OCI-LY7 (cell line): ENCODE measurements at regions not wholly inside any gene's neighbourhood (a gene's known extent, or its start where the extent isn't known, plus 50 kb on each side); places are given as distances from the start of the nearest gene placed in this dataset.

Experiments used
- BruUV-seq: library from RNA; stranded (reverse); fragments of 400-500 nt; replicated peaks from 2 replicates; lab custom pipeline; 2021; lab: Mats Ljungman, UMichigan
- CTCF ChIA-PET: fragments of 300-600 bp; sonication (Branson Sonifier 250); formaldehyde crosslinking; loops from one replicate; lab custom pipeline; 2022; ENCODE audit warnings: antibody characterized with exemption; ENCODE audit not compliant: unreplicated experiment; lab: Charles Lee
- POLR2A ChIA-PET: fragments of 300-600 bp; sonication (Branson Sonifier 250); formaldehyde crosslinking; loops from one replicate; lab custom pipeline; 2022; ENCODE audit warnings: antibody characterized with exemption; lab: Charles Lee
- DNase-seq: peaks from one replicate; pipeline ENCODE4 v3.0.0-alpha.2; 2015; ENCODE audit warnings: low spot score
- H2AFZ ChIP-seq: fragments of 200-600 bp; sonication (generic), shearing (Covaris generic); 2 replicates; pipeline ENCODE4 v1.6.1; 2014; ENCODE audit warnings: mild to moderate bottlenecking, antibody characterized with exemption, low read length, moderate library complexity
- H3K27ac ChIP-seq: fragments of 200-600 bp; sonication (generic); 2 replicates; pipeline ENCODE4 v1.5.1; 2014; ENCODE audit warnings: mixed run types, low read depth, mild to moderate bottlenecking, moderate library complexity, low read length, inconsistent platforms; ENCODE audit not compliant: poor library complexity, severe bottlenecking
- H3K36me3 ChIP-seq: fragments of 200-600 bp; sonication (generic); 2 replicates; pipeline ENCODE4 v1.6.1; 2014; ENCODE audit warnings: mild to moderate bottlenecking, antibody characterized with exemption, low read length, moderate library complexity, mixed read lengths; ENCODE audit not compliant: insufficient read depth
- H3K4me1 ChIP-seq: fragments of 200-600 bp; sonication (generic); 2 replicates; pipeline ENCODE4 v1.5.1; 2014; ENCODE audit warnings: mild to moderate bottlenecking, low read length; ENCODE audit not compliant: insufficient read depth, poor library complexity, severe bottlenecking
- H3K4me2 ChIP-seq: fragments of 200-600 bp; sonication (generic); 2 replicates; pipeline ENCODE4 v1.6.1; 2014; ENCODE audit warnings: mild to moderate bottlenecking, low read length
- H3K4me3 ChIP-seq: fragments of 200-600 bp; sonication (generic); 2 replicates; pipeline ENCODE4 v1.5.1; 2014; ENCODE audit warnings: mild to moderate bottlenecking, low read depth, low read length; ENCODE audit not compliant: poor library complexity, severe bottlenecking
- H3K79me2 ChIP-seq: fragments of 200-600 bp; sonication (generic); 2 replicates; pipeline ENCODE4 v1.6.1; 2016; ENCODE audit warnings: low read depth, mild to moderate bottlenecking, low read length, moderate library complexity, mixed read lengths; ENCODE audit not compliant: insufficient read depth
- H3K9me2 ChIP-seq: fragments of 200-600 bp; sonication (generic); 2 replicates; pipeline ENCODE4 v1.6.1; 2016; ENCODE audit warnings: mild to moderate bottlenecking, low read length, mixed read lengths; ENCODE audit not compliant: insufficient read depth
- H3K9me3 ChIP-seq: fragments of 200-600 bp; sonication (generic); 2 replicates; pipeline ENCODE4 v1.6.1; 2014; ENCODE audit warnings: mild to moderate bottlenecking, mixed run types, low read length, mixed read lengths
- H4K20me1 ChIP-seq: fragments of 200-600 bp; sonication (generic); 2 replicates; pipeline ENCODE4 v1.6.1; 2014; ENCODE audit warnings: mild to moderate bottlenecking, antibody characterized with exemption, low read length, moderate library complexity, mixed read lengths; ENCODE audit not compliant: insufficient read depth
- EZH2phosphoT487 ChIP-seq: fragments of 200-600 bp; sonication (generic); IDR thresholded peaks from 2 replicates; pipeline ENCODE4 v1.6.1; 2018; ENCODE audit warnings: low read depth, borderline replicate concordance, mild to moderate bottlenecking, mixed run types, antibody characterized with exemption, low read length, moderate library complexity, mixed read lengths
- intact Hi-C: fragments of 100-400 bp; cut with micrococcal nuclease; formaldehyde crosslinking; loops from one replicate; pipeline ENCODE4 v1.10.0; 2022; ENCODE audit not compliant: unreplicated experiment
- TF ChIP-seq, protein P1 (sequence below): fragments of 200-600 bp; sonication (generic); conservative IDR thresholded peaks from 2 replicates; pipeline ENCODE4 v1.5.1; 2014; ENCODE audit warnings: mild to moderate bottlenecking, antibody characterized with exemption, low read length, moderate library complexity, mixed read lengths

DNA sequence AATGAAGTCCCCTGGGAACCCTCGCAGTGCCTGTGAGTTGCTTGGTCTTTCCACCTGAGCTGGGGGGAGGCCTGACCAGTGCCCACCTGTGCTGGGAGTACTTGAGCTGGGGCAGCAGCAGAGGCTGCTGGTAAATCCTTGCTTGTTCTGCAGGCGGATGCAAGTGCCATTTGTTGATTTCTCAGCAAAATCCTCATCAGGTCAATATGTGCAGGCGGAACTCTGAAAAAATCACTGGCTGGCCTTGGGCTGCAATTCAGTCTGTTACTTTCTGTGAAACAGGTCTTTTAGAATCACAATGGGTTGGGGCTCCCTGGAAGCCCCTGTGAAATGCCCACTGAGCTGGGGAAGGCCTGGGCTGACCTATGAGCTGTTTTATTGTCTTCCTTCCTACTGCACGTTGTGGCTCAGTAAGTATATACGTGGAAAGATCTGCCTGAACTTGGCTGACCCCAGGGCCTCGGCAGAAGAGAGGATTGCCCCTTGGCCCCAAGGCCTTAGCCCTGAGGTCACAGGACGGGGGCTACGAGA, 182.0 kb upstream of the RGMA start:
- H3K36me3 ChIP-seq = no peaks in the 10 kb centered on the region
- CTCF ChIA-PET = no interaction called here

DNA sequence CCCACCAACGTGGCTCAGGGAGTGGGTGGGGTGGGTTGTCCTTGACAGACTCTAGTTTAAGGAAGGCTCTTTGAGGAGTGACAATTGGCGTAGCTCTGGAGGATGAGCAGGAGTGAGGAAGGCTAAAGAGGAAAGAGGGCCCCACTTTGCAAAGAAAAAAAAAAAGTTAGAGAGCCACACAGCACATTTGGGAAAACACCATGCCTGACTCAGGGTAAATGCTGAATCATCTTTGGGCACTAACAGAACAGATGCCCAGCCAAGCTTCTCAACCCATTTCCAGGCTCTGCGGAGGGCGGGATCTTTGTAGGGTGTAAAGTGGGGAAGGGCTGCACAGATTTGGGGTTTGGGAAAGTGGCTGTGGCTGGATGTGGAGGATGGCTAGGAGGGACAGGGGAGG, 179.1 kb upstream of the RGMA start:
- no peaks in the 10 kb centered on the region for H3K79me2 ChIP-seq
- BruUV-seq = no TSS peak
- H3K27ac ChIP-seq = no peak overlapping the region
- H3K4me1 ChIP-seq = no peaks in the 10 kb centered on the region
- no peaks in the 10 kb centered on the region for H4K20me1 ChIP-seq
- ChIA-PET CTCF (no interaction called here), POLR2A (no interaction called here)
- DNase-seq = no peak
- H3K4me2 ChIP-seq = no peak overlapping the region
- no peak overlapping the region for H3K4me3 ChIP-seq
- no peak overlapping the region for H2AFZ ChIP-seq
- no peaks in the 10 kb centered on the region for H3K9me3 ChIP-seq
- TF ChIP-seq EZH2phosphoT487 = no peak
- TF ChIP-seq, protein P1, sequence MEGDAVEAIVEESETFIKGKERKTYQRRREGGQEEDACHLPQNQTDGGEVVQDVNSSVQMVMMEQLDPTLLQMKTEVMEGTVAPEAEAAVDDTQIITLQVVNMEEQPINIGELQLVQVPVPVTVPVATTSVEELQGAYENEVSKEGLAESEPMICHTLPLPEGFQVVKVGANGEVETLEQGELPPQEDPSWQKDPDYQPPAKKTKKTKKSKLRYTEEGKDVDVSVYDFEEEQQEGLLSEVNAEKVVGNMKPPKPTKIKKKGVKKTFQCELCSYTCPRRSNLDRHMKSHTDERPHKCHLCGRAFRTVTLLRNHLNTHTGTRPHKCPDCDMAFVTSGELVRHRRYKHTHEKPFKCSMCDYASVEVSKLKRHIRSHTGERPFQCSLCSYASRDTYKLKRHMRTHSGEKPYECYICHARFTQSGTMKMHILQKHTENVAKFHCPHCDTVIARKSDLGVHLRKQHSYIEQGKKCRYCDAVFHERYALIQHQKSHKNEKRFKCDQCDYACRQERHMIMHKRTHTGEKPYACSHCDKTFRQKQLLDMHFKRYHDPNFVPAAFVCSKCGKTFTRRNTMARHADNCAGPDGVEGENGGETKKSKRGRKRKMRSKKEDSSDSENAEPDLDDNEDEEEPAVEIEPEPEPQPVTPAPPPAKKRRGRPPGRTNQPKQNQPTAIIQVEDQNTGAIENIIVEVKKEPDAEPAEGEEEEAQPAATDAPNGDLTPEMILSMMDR = no peak
- intact Hi-C loops = no loop called here
- H3K36me3 ChIP-seq = no peaks in the 10 kb centered on the region
- H3K9me2 ChIP-seq = no peaks in the 10 kb centered on the region

More for the DNA sequence above, 182.0 kb upstream of the RGMA start:
- no peak for TF ChIP-seq EZH2phosphoT487
- TF ChIP-seq, protein P1 = no peak
- no peak overlapping the region for H3K27ac ChIP-seq
- H2AFZ ChIP-seq = no peak overlapping the region
- no peak overlapping the region for H3K4me2 ChIP-seq
- no peak overlapping the region for H3K4me3 ChIP-seq
- H3K4me1 ChIP-seq = no peaks in the 10 kb centered on the region
- no peaks in the 10 kb centered on the region for H3K9me3 ChIP-seq
- H3K9me2 ChIP-seq = no peaks in the 10 kb centered on the region
- DNase-seq = no peak
- no peaks in the 10 kb centered on the region for H4K20me1 ChIP-seq
- BruUV-seq = no TSS peak
- no peaks in the 10 kb centered on the region for H3K79me2 ChIP-seq
- POLR2A ChIA-PET = interaction anchor here (0.7 kb wide), 2 partner anchors 395 to 1831 kb away, joined by 3 to 4 read pairs; no protein-coding TSS in a partner anchor
- intact Hi-C loops = no loop called here

DNA sequence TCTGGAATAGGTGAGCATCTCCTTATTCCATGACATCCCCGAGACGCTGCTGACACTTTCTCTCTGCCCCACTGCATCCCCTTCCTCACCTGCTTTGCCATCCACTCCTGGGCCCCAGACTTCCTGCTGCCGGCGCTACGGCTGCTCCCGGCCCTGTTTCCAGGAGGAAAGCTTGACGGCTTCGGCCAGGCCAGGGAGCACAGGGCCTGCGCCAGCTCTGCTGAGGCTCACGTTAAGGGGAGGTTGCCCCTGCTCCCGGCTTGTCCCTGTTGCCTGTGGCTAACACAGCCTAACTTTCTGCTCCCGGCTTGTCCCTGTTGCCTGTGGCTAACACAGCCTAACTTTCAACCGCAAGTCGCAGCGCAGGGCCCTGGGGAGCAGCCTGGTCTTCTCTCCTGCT, 177.3 kb upstream of the RGMA start:
- Histone ChIP-seq H3K9me3 (no peaks in the 10 kb centered on the region), H3K4me2 (no peak overlapping the region), H4K20me1 (no peaks in the 10 kb centered on the region), H3K79me2 (no peaks in the 10 kb centered on the region), H3K27ac (no peak overlapping the region), H3K9me2 (no peaks in the 10 kb centered on the region), H3K4me3 (no peak overlapping the region), H3K36me3 (no peaks in the 10 kb centered on the region), H2AFZ (no peak overlapping the region), H3K4me1 (no peaks in the 10 kb centered on the region)
- no peak for DNase-seq
- BruUV-seq = no TSS peak
- CTCF ChIA-PET = no interaction called here
- POLR2A ChIA-PET = no interaction called here
- TF ChIP-seq, protein P1 = no peak
- TF ChIP-seq EZH2phosphoT487 = no peak
- intact Hi-C loops = no loop called here
